GM12878 (cell line): ENCODE measurements at regions not wholly inside any gene's neighbourhood (a gene's known extent, or its start where the extent isn't known, plus 50 kb on each side); places are given as distances from the start of the nearest gene placed in this dataset.

Experiments
- ATAC-seq: fragments of 200-7000 bp; cut with Tn5 transposase; 3 replicates; pipeline ENCODE4 v1.9.1; 2020; ENCODE audit warnings: mild to moderate bottlenecking, moderate library complexity
- BruUV-seq: library from RNA; stranded (reverse); fragments of 400-500 nt; replicated peaks from 2 replicates; lab custom pipeline; 2021; lab: Mats Ljungman, UMichigan
- CTCF ChIA-PET: fragments of 300-600 bp; sonication (Branson Sonifier 250); formaldehyde crosslinking; extraction: SDS; loops from one replicate; lab custom pipeline; 2021; ENCODE audit warnings: inconsistent platforms; lab: Yijun Ruan, JAX
- POLR2A ChIA-PET: fragments of 350-600 bp; formaldehyde crosslinking; extraction: SDS; loops from one replicate; lab custom pipeline; 2021; ENCODE audit warnings: inconsistent platforms; lab: Charles Lee
- RAD21 ChIA-PET: fragments of 300-600 bp; sonication (Branson Sonifier 250); formaldehyde crosslinking; loops from one replicate; lab custom pipeline; 2023; ENCODE audit warnings: antibody characterized with exemption; ENCODE audit not compliant: unreplicated experiment; lab: Charles Lee
- SMC1A ChIA-PET: fragments of 300-600 bp; sonication (Branson Sonifier 250); formaldehyde crosslinking; loops from one replicate; lab custom pipeline; 2023; ENCODE audit not compliant: unreplicated experiment, uncharacterized antibody; lab: Charles Lee
- DNase-seq: peaks from one replicate; pipeline ENCODE4 v3.0.0-alpha.2; 2011; ENCODE audit warnings: low read depth, low spot score
- FAIRE-seq: peaks from 3 replicates; lab custom pipeline; 2011; peaks lifted over from hg19 to GRCh38; lab: Jason Lieb, UNC
- H2AFZ ChIP-seq: 2 replicates; pipeline ENCODE4 v1.6.0; 2011; ENCODE audit warnings: low read depth, low read length, control low read depth; ENCODE audit not compliant: control insufficient read depth
- H3K27ac ChIP-seq: 2 replicates; pipeline ENCODE4 v1.5.1; 2011; ENCODE audit warnings: control low read depth; ENCODE audit not compliant: control insufficient read depth, insufficient read depth
- H3K27me3 ChIP-seq, 2 experiments: replicated peaks in 1 of 2; 2 replicates each; pipeline versions ENCODE4 v1.6.0 to v1.6.1; 2011; ENCODE audit warnings: low read length in 1 of 2; ENCODE audit not compliant: control insufficient read depth in 2 of 2, insufficient read depth in 2 of 2
- H3K36me3 ChIP-seq, 2 experiments: 2 replicates each; pipeline ENCODE4 v1.5.1; 2011; ENCODE audit warnings: low read length in 1 of 2; ENCODE audit not compliant: control insufficient read depth in 2 of 2, insufficient read depth in 2 of 2
- H3K4me1 ChIP-seq: 2 replicates; pipeline ENCODE4 v1.6.1; 2011; ENCODE audit warnings: mild to moderate bottlenecking, low read length, moderate library complexity, mixed read lengths; ENCODE audit not compliant: control insufficient read depth, insufficient read depth
- H3K4me2 ChIP-seq: 2 replicates; pipeline ENCODE4 v1.6.0; 2011; ENCODE audit warnings: control low read depth; ENCODE audit not compliant: control insufficient read depth, insufficient read depth
- H3K4me3 ChIP-seq: fragments of 200-600 bp; sonication (generic); 2 replicates; pipeline ENCODE4 v1.5.1; 2016
- H3K79me2 ChIP-seq: 2 replicates; pipeline ENCODE4 v1.6.0; 2011; ENCODE audit warnings: low read length; ENCODE audit not compliant: control insufficient read depth, insufficient read depth
- H3K9ac ChIP-seq: 2 replicates; pipeline ENCODE4 v1.8.0; 2011; ENCODE audit warnings: low read length, control low read depth, mixed read lengths; ENCODE audit not compliant: control insufficient read depth, insufficient read depth
- H3K9me3 ChIP-seq: replicated peaks from 3 replicates; pipeline ENCODE4 v1.5.1; 2011; ENCODE audit warnings: mild to moderate bottlenecking, low read length; ENCODE audit not compliant: control insufficient read depth, insufficient read depth
- H4K20me1 ChIP-seq: 2 replicates; pipeline ENCODE4 v1.6.0; 2011; ENCODE audit not compliant: control insufficient read depth, insufficient read depth
- FOS ChIP-seq: IDR thresholded peaks from 3 replicates; pipeline ENCODE4 v1.6.1; 2011; ENCODE audit warnings: borderline replicate concordance; ENCODE audit not compliant: insufficient read length; ENCODE audit errors: extremely low read depth
- JUNB ChIP-seq: IDR thresholded peaks from 2 replicates; pipeline ENCODE4 v1.6.1; 2016; ENCODE audit warnings: antibody characterized with exemption, mild to moderate bottlenecking
- MXI1 ChIP-seq: fragments of 150-350 bp; IDR thresholded peaks from 2 replicates; pipeline ENCODE4 v1.6.1; 2011; ENCODE audit warnings: low read depth, mild to moderate bottlenecking, inconsistent platforms, low read length, improper control_type of control experiment
- NR2C2 ChIP-seq: IDR thresholded peaks from 2 replicates; pipeline ENCODE4 v1.6.1; 2011; ENCODE audit warnings: borderline replicate concordance, low read depth; ENCODE audit not compliant: control insufficient read depth, insufficient read length
- RAD21 ChIP-seq: IDR thresholded peaks from 2 replicates; pipeline ENCODE4 v1.6.1; 2011; ENCODE audit warnings: mild to moderate bottlenecking, low read depth, low read length, moderate library complexity; ENCODE audit not compliant: insufficient read depth
- RUNX3 ChIP-seq: IDR thresholded peaks from 2 replicates; pipeline ENCODE4 v1.6.1; 2012; ENCODE audit warnings: low read length, inconsistent platforms
- SUZ12 ChIP-seq: fragments of 200-600 bp; sonication (generic); IDR thresholded peaks from one replicate; pipeline ENCODE4 v1.6.1; 2018; ENCODE audit warnings: antibody characterized with exemption, mild to moderate bottlenecking; ENCODE audit not compliant: unreplicated experiment
- WGBS: methylation state at CpG from one replicate; pipeline ENCODE4 v1.1.6; 2016; ENCODE audit warnings: low lambda C conversion rate; ENCODE audit not compliant: insufficient replicate concordance, insufficient coverage; ENCODE audit errors: missing lambda C conversion rate; 5-methylcytosine and 5-hydroxymethylcytosine counted together
- in situ Hi-C: fragments of 300-500 bp; cut with MboI; formaldehyde crosslinking; loops from 9 replicates; pipeline ENCODE4 v1.14.3; 2018; ENCODE audit warnings: mixed read lengths
- intact Hi-C: fragments of 100-400 bp; cut with micrococcal nuclease; formaldehyde crosslinking; loops from one replicate; pipeline ENCODE4 v1.14.2; 2022; ENCODE audit not compliant: unreplicated experiment
- TF ChIP-seq, protein P1 (sequence below): fragments of 450-650 bp; IDR thresholded peaks from 2 replicates; pipeline ENCODE4 v1.6.1; 2016; ENCODE audit warnings: mild to moderate bottlenecking, moderate library complexity, borderline replicate concordance
- TF ChIP-seq, protein P2 (sequence below): fragments of 450-650 bp; formaldehyde crosslinking; IDR thresholded peaks from 2 replicates; pipeline ENCODE4 v1.4.0; 2022; ENCODE audit warnings: mild to moderate bottlenecking, moderate library complexity
- TF ChIP-seq, protein P3 (sequence below): fragments of 450-650 bp; IDR thresholded peaks from 2 replicates; pipeline ENCODE4 v1.6.1; 2014; ENCODE audit warnings: mild to moderate bottlenecking

DNA sequence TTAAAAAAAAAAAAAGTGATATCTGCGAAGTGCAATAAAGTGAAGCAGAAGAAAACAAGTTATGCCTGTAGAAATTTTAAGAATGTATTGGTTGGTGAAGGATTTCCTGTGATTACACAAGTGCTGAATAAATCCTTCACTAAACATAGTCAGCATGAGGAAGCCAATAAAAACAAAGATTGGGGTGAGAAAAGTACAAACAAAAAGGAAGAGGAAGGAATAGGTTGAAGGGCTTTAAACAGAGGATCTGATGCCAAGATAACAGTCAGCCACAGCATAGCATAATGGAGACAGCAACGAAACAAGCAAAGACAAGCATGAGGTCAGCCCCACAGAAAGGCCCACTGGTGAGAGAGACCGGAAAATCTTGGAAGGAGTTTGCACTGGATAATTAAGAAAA lies 372.2 kb downstream of the ADAM29 start:
- intact Hi-C loops (no loop called here), in situ Hi-C loops (no loop called here)
- ATAC-seq (no peak), DNase-seq (no peak)
- BruUV-seq, result no TSS peak
- no peak overlapping the region for H2AFZ ChIP-seq
- H3K79me2 ChIP-seq, result no peaks in the 10 kb centered on the region
- no peak overlapping the region for H3K27ac ChIP-seq
- CTCF ChIA-PET, result no interaction called here
- no peaks in the 10 kb centered on the region for H3K36me3 ChIP-seq
- whole genome bisulfite sequencing, result 13% methylated on average over 3 of the region's 3 CpGs
- RAD21 ChIA-PET, result no interaction called here
- H3K4me2 ChIP-seq, result no peak overlapping the region
- SMC1A ChIA-PET, result no interaction called here
- POLR2A ChIA-PET, result no interaction called here
- no peaks in the 10 kb centered on the region for H3K4me1 ChIP-seq
- no peaks in the 10 kb centered on the region for H3K9me3 ChIP-seq
- H3K27me3 ChIP-seq, result no peaks in the 10 kb centered on the region
- H3K4me3 ChIP-seq, result no peak overlapping the region
- H4K20me1 ChIP-seq, result no peaks in the 10 kb centered on the region
- no peak overlapping the region for H3K9ac ChIP-seq
- TF ChIP-seq, protein P1, sequence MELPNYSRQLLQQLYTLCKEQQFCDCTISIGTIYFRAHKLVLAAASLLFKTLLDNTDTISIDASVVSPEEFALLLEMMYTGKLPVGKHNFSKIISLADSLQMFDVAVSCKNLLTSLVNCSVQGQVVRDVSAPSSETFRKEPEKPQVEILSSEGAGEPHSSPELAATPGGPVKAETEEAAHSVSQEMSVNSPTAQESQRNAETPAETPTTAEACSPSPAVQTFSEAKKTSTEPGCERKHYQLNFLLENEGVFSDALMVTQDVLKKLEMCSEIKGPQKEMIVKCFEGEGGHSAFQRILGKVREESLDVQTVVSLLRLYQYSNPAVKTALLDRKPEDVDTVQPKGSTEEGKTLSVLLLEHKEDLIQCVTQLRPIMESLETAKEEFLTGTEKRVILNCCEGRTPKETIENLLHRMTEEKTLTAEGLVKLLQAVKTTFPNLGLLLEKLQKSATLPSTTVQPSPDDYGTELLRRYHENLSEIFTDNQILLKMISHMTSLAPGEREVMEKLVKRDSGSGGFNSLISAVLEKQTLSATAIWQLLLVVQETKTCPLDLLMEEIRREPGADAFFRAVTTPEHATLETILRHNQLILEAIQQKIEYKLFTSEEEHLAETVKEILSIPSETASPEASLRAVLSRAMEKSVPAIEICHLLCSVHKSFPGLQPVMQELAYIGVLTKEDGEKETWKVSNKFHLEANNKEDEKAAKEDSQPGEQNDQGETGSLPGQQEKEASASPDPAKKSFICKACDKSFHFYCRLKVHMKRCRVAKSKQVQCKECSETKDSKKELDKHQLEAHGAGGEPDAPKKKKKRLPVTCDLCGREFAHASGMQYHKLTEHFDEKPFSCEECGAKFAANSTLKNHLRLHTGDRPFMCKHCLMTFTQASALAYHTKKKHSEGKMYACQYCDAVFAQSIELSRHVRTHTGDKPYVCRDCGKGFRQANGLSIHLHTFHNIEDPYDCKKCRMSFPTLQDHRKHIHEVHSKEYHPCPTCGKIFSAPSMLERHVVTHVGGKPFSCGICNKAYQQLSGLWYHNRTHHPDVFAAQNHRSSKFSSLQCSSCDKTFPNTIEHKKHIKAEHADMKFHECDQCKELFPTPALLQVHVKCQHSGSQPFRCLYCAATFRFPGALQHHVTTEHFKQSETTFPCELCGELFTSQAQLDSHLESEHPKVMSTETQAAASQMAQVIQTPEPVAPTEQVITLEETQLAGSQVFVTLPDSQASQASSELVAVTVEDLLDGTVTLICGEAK, result no peak
- no peak for TF ChIP-seq FOS
- no peak for TF ChIP-seq SUZ12
- no peak for TF ChIP-seq NR2C2
- TF ChIP-seq, protein P2, sequence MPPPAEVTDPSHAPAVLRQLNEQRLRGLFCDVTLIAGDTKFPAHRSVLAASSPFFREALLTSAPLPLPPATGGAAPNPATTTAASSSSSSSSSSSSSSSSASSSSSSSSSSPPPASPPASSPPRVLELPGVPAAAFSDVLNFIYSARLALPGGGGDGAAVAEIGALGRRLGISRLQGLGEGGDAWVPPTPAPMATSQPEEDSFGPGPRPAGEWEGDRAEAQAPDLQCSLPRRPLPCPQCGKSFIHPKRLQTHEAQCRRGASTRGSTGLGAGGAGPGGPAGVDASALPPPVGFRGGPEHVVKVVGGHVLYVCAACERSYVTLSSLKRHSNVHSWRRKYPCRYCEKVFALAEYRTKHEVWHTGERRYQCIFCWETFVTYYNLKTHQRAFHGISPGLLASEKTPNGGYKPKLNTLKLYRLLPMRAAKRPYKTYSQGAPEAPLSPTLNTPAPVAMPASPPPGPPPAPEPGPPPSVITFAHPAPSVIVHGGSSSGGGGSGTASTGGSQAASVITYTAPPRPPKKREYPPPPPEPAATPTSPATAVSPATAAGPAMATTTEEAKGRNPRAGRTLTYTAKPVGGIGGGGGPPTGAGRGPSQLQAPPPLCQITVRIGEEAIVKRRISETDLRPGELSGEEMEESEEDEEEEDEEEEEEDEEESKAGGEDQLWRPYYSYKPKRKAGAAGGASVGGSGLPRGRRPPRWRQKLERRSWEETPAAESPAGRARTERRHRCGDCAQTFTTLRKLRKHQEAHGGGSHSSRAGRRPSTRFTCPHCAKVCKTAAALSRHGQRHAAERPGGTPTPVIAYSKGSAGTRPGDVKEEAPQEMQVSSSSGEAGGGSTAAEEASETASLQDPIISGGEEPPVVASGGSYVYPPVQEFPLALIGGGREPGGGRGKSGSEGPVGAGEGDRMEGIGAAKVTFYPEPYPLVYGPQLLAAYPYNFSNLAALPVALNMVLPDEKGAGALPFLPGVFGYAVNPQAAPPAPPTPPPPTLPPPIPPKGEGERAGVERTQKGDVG (CRISPR knock-in tag), result no peak
- no peak for TF ChIP-seq JUNB
- TF ChIP-seq RUNX3, result no peak
- no peak for TF ChIP-seq RAD21
- TF ChIP-seq, protein P3, sequence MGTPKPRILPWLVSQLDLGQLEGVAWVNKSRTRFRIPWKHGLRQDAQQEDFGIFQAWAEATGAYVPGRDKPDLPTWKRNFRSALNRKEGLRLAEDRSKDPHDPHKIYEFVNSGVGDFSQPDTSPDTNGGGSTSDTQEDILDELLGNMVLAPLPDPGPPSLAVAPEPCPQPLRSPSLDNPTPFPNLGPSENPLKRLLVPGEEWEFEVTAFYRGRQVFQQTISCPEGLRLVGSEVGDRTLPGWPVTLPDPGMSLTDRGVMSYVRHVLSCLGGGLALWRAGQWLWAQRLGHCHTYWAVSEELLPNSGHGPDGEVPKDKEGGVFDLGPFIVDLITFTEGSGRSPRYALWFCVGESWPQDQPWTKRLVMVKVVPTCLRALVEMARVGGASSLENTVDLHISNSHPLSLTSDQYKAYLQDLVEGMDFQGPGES, result no peak
- no peak for TF ChIP-seq MXI1
- TF ChIP-seq, all 136 proteins: peak for 0
- FAIRE-seq, result no peak
